ENCODE measurements at regions not wholly inside any gene's neighbourhood (a gene's known extent, or its start where the extent isn't known, plus 50 kb on each side); places are given as distances from the start of the nearest gene placed in this dataset.

GRCh38 chr10:81013771-81014170 lies 476.1 kb downstream of the SH2D4B start:
- Histone ChIP-seq H2AK9ac (replicated peaks; ENCODE audit: low read depth, low read length, poor library complexity) (no peak overlapping the region), H3K9me3 (ENCODE audit: control insufficient read depth, insufficient read depth, low read length) (peaks cover 1% of the 10 kb centered on the region; the same call in 1 of the 2 replicates), H3K9ac (ENCODE audit: low read depth, low read length) (no peak overlapping the region), H2AK5ac (ENCODE audit: low read depth, low read length) (no peak overlapping the region), H4K5ac (ENCODE audit: low read depth, low read length) (no peak overlapping the region), H3K56ac (ENCODE audit: extremely low read depth, insufficient read depth, low read length) (no peak overlapping the region), H2BK15ac (ENCODE audit: low read depth, low read length) (no peak overlapping the region), H3K79me1 (ENCODE audit: low read depth in 1 of 2, low read length in 2 of 2) (no peaks in the 10 kb centered on the region), H3K23ac (ENCODE audit: low read depth, low read length) (no peak overlapping the region), H4K91ac (ENCODE audit: insufficient read depth, low read depth, low read length) (no peak overlapping the region), H3K4ac (ENCODE audit: low read depth, low read length) (no peak overlapping the region), H2AFZ (replicated peaks; ENCODE audit: low read length, poor library complexity) (no peak overlapping the region), H3K4me3 (ENCODE audit: insufficient read depth, low read depth, low read length) (no peak overlapping the region), H3K36me3 (ENCODE audit: control insufficient read depth, insufficient read depth, low read length) (no peaks in the 10 kb centered on the region), H3K27me3 (ENCODE audit: control insufficient read depth, insufficient read depth, low read length) (no peaks in the 10 kb centered on the region), H4K8ac (ENCODE audit: low read depth in 2 of 2, low read length in 2 of 2) (no peak overlapping the region), H2BK5ac (ENCODE audit: low read depth, low read length, poor library complexity, severe bottlenecking) (no peak overlapping the region), H2BK120ac (ENCODE audit: low read depth, low read length) (no peak overlapping the region), H3K14ac (replicated peaks; ENCODE audit: low read depth, low read length) (no peak overlapping the region), H3K4me2 (ENCODE audit: low read depth, low read length) (no peak overlapping the region), H3K27ac (ENCODE audit: insufficient read depth, low read length) (no peak overlapping the region), H3K4me1 (ENCODE audit: control insufficient read depth, insufficient read depth, low read length) (no peaks in the 10 kb centered on the region), H3K18ac (ENCODE audit: low read depth, low read length) (no peak overlapping the region), H3K9me1 (ENCODE audit: insufficient read depth, low read length) (no peaks in the 10 kb centered on the region), H4K20me1 (ENCODE audit: insufficient read depth, low read length) (no peaks in the 10 kb centered on the region), H2BK20ac (ENCODE audit: low read depth, low read length) (no peak overlapping the region)
- CTCF ChIA-PET, result no interaction called here
- in situ Hi-C loops (cut with MboI; ENCODE audit: low sequenced_read_pairs) (no loop called here), intact Hi-C loops (cut with micrococcal nuclease) (no loop called here), dilution Hi-C loops (cut with HindIII; ENCODE audit: low sequenced_read_pairs, unreplicated experiment) (no loop called here)
- ATAC-seq (ENCODE audit: low read depth) (no peak), DNase-seq (no peak)
- TF ChIP-seq, protein P1, sequence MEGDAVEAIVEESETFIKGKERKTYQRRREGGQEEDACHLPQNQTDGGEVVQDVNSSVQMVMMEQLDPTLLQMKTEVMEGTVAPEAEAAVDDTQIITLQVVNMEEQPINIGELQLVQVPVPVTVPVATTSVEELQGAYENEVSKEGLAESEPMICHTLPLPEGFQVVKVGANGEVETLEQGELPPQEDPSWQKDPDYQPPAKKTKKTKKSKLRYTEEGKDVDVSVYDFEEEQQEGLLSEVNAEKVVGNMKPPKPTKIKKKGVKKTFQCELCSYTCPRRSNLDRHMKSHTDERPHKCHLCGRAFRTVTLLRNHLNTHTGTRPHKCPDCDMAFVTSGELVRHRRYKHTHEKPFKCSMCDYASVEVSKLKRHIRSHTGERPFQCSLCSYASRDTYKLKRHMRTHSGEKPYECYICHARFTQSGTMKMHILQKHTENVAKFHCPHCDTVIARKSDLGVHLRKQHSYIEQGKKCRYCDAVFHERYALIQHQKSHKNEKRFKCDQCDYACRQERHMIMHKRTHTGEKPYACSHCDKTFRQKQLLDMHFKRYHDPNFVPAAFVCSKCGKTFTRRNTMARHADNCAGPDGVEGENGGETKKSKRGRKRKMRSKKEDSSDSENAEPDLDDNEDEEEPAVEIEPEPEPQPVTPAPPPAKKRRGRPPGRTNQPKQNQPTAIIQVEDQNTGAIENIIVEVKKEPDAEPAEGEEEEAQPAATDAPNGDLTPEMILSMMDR (conservative IDR thresholded peaks at IDR 0.05; ENCODE audit: low read depth, low read length), result no peak
- WGBS, 2 experiments (ENCODE audit: extremely low coverage in 2 of 2, insufficient read length in 1 of 2), result no CpG with 5 or more reads among the region's 5 CpGs
- POLR2A ChIA-PET (ENCODE audit: unreplicated experiment), result no interaction called here
- BruUV-seq (replicated peaks), result no TSS peak

All from IMR-90 (cell line).